ENCODE measurements at regions not wholly inside any gene's neighbourhood (a gene's known extent, or its start where the extent isn't known, plus 50 kb on each side); places are given as distances from the start of the nearest gene placed in this dataset.

GRCh38 chrX:124818033-124818432, 471.7 kb downstream of the SH2D1A start:
- TF ChIP-seq CTCF (conservative IDR thresholded peaks at IDR 0.05) (no peak), ZFX (IDR thresholded peaks at IDR 0.05) (no peak)
